ENCODE measurements at regions not wholly inside any gene's neighbourhood (a gene's known extent, or its start where the extent isn't known, plus 50 kb on each side); places are given as distances from the start of the nearest gene placed in this dataset.
A peak's percentile ranks its signal among the peaks of the same experiment; 100 is the strongest.
"Not testable (repeated sequence)": the region's sequence is repeated elsewhere in the genome, so short reads cannot be mapped to it uniquely, and the experiment has no call there.

GRCh38 chr21:35197992-35198431 is 148.9 kb upstream of the RUNX1 start:
- no peak for DNase-seq (ENCODE audit: extremely low spot score, insufficient read length, low read depth)
- FAIRE-seq, result no peak

GRCh38 chr21:35197191-35197590 is 148.1 kb upstream of the RUNX1 start:
- no peak for FAIRE-seq
- DNase-seq (ENCODE audit: extremely low spot score, insufficient read length, low read depth), result no peak

GRCh38 chr21:35196128-35196527 is 147.0 kb upstream of the RUNX1 start:
- FAIRE-seq (no peak), DNase-seq (ENCODE audit: extremely low spot score, insufficient read length, low read depth) (no peak)

- no peak for FAIRE-seq
- DNase-seq (ENCODE audit: extremely low spot score, insufficient read length, low read depth), result no peak
These were observed 146.1 kb upstream of the RUNX1 start for GRCh38 chr21:35195232-35195631.

GRCh38 chr21:35191754-35192153 is 142.7 kb upstream of the RUNX1 start:
- DNase-seq (ENCODE audit: extremely low spot score, insufficient read length, low read depth), result no peak
- FAIRE-seq, result no peak

DNA sequence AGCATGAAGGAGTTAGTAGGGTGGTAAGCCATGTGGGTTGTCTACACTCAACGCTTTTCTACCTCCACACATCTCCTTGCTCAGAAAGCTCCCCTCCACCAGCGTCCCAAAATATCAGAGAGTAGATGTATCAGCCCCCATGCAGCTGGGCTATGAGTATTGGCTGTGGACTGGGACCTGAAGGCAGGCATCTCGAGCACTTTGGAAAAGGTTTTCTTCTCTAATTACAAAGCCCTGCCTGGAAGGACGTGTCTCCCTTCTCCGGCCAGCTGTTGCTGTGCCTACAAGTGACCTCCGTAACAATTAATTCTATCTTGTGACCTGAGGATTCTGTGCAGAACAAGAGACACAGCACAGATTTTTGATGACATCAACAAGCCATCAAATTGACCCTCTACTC is 142.0 kb upstream of the RUNX1 start:
- FAIRE-seq, result no peak

DNA sequence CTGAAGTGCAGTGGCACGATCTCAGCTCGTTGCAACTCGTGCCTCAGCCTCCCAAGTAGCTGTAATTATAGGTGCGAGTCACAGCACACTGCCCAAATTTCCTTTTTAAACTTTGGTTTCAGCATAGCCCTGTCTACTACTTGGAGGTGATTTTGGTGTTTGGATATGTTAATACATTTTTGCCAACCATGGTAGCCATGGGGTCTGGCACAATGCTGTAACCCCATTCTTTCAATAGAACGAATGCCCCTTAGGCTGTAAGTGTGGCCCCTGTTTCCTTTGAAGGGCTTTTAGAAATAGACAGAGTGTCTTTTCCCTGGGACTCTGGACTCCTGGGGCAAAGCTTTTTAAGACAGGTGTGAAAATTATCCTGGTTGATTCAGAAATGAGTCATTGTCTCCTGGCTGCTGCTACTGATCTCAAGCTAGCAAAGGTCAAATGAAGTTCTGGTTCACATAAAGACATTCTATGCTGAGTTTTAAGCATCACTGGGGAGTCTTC is 141.1 kb upstream of the RUNX1 start:
- no peak for FAIRE-seq
- no peak for DNase-seq (ENCODE audit: extremely low spot score, insufficient read length, low read depth)

More for the DNA sequence above, 142.0 kb upstream of the RUNX1 start:
- no peak for DNase-seq (ENCODE audit: extremely low spot score, insufficient read length, low read depth)

- FAIRE-seq (peak; percentile 86), DNase-seq (ENCODE audit: extremely low spot score, insufficient read length, low read depth) (peak; percentile 26)
These were observed 140.2 kb upstream of the RUNX1 start for GRCh38 chr21:35189077-35189863.

DNA sequence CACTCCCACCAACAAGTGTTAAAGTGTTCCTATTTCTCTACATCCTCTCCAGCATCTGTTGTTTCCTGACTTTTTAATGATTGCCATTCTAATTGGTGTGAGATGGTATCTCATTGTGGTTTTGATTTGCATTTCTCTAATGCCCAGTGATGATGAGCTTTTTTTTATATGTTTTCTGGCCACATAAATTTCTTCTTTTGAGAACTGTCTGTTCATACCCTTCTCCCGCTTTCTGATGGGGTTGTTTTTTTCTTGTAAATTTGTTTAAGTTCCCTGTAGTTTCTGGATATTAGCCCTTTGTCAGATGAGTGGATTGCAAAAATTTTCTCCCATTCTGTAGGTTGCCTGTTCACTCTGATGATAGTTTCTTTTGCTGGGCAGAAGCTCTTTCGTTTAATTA is 134.3 kb upstream of the RUNX1 start:
- not testable (repeated sequence) for FAIRE-seq

GRCh38 chr21:35179990-35180540 is 131.0 kb upstream of the RUNX1 start:
- DNase-seq (ENCODE audit: extremely low spot score, insufficient read length, low read depth) (no peak), FAIRE-seq (no peak)

More for the DNA sequence above, 134.3 kb upstream of the RUNX1 start:
- DNase-seq (ENCODE audit: extremely low spot score, insufficient read length, low read depth), result not testable (repeated sequence)

DNA sequence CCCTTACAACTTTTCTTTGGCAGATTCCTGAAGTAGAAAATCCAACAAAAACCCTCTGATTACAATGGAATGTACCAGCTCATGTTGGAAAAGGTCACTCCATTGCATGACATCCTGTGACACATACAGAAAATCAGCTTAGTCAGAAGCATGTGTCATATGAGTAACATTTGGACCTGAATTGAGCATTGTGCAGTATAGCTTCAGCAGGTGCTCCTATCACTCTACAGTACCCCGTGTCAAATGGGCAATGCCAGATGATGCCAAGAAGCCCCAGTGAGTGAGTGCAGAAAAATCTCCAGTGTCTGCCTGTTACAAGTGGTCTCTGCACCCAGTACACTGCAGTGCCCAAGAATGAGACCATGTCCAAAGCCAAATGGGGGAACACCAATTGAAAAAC is 129.7 kb upstream of the RUNX1 start:
- DNase-seq (ENCODE audit: extremely low spot score, insufficient read length, low read depth) (no peak), FAIRE-seq (no peak)

GRCh38 chr21:35178098-35178497 is 129.0 kb upstream of the RUNX1 start:
- no peak for FAIRE-seq
- DNase-seq (ENCODE audit: extremely low spot score, insufficient read length, low read depth), result no peak

GRCh38 chr21:35172231-35172630 is 123.1 kb upstream of the RUNX1 start:
- no peak for DNase-seq (ENCODE audit: extremely low spot score, insufficient read length, low read depth)
- FAIRE-seq, result no peak

DNA sequence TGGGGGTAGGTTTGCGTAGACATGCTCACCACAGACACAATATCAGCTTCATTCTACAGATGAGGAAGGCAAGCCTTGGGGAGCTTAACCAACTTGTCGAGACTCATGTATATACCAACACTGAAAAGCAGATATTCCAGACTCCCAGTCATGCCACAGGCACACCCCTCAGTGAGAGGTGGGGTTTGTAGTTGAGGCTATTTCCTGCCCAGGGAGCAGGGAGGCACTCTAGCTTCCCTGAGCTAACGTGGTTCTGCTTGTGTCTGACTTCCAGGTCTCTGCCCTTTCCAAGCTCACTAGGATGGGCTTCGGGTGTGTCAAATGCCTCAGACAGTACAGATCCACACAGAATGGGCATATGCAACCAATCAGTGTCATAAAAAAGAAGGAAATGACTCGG is 122.3 kb upstream of the RUNX1 start:
- FAIRE-seq, result no peak
- DNase-seq (ENCODE audit: extremely low spot score, insufficient read length, low read depth), result no peak

DNA sequence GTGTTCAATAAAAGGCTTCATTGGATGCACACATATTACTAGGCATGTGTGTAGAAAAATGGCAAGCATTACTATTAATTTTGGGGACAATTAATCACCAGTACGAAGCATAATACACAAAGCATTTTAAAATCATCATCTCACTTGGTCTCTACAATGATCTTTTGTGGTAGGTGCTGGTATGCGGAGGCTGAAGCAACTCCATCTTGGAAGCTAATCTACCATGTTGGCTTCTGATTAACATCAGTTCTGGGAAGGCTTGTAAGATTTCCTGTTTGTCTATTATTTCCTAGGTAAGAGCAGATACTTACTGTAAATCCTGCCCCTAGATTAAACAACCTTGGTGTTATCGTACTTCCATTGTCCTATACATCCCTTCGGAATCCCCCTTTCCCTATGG is 121.7 kb upstream of the RUNX1 start:
- no peak for FAIRE-seq
- no peak for DNase-seq (ENCODE audit: extremely low spot score, insufficient read length, low read depth)

- no peak for DNase-seq (ENCODE audit: extremely low spot score, insufficient read length, low read depth)
- FAIRE-seq, result no peak
These were observed 121.1 kb upstream of the RUNX1 start for GRCh38 chr21:35170244-35170643.

DNA sequence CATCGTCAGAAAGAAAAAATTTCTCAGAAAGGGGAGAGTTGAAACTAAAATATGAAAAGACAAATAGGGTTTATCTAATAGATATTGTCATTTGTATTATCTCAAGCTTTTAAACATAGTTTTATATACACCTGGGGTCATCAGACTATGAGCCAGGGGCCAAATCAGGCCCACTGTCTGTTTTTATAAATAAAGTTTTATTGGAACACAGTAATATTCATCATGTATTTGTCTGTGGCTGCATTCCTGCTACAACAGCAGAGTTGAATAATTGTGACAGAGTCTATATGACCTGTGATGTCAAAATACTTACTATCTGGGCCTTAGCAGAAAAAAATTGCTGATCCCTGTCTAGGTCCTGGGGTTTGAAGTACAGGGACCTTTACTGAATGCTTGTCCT is 120.5 kb upstream of the RUNX1 start:
- no peak for FAIRE-seq
- DNase-seq (ENCODE audit: extremely low spot score, insufficient read length, low read depth), result no peak

DNA sequence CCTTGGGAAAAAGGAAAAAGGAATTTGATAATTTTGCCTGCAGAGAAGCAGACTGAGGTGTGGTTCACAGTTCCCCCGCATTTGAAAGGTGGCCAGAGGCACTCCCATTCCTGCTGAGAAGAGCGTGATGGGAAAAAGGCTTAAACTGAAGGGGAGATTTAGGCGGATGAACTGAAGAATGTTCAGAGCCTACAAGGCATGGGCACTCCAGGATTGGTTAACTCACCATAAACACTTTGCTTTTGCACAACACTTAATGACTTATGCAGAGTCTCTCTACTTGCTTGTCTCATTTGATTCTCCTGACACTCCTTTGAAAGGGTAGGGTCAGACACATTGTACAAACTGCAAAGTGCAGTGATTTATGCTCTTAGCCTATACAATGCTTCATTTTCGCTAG is 119.6 kb upstream of the RUNX1 start:
- no peak for FAIRE-seq
- no peak for DNase-seq (ENCODE audit: extremely low spot score, insufficient read length, low read depth)

GRCh38 chr21:35164971-35165483 is 115.9 kb upstream of the RUNX1 start:
- FAIRE-seq (no peak), DNase-seq (ENCODE audit: extremely low spot score, insufficient read length, low read depth) (no peak)

DNA sequence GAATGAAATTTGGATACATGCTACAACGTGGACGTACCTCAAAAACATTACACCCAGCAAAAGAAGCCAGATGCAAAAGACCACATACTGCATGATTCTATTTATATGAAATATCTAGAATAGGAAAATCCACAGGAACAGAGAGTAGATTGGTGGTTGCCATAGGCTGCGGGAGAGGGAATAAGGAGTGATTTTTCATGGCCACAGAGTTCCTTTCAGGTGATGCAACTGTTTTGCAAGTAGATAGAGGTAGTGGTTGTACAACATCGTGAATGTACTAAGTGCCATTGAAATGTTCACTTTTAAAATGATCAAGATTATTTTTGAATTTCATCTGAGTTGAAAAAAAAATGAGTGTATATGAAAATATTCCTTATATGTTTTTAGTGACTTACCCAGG is 115.3 kb upstream of the RUNX1 start:
- no peak for DNase-seq (ENCODE audit: extremely low spot score, insufficient read length, low read depth)
- FAIRE-seq, result no peak

DNA sequence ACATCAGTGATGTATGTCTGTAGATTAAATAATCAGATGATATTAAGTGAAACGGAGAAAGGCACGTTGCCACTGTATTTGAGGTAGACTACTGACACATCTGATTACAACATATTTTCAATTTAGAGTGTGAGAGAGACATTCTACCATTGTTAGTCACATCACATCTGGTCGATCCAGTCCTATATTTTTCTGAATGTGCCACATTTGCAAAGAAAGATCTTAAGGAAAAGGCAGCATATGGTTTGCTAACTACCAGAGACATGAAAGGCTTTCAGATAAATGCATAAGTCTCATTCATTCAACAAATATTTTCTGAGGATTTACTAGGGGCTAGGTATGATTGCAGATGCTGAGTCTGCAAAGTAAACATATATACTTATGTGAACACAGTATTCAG is 114.3 kb upstream of the RUNX1 start:
- FAIRE-seq (no peak), DNase-seq (ENCODE audit: extremely low spot score, insufficient read length, low read depth) (no peak)
